ENCODE measurements at regions not wholly inside any gene's neighbourhood (a gene's known extent, or its start where the extent isn't known, plus 50 kb on each side); places are given as distances from the start of the nearest gene placed in this dataset.
"Not testable (repeated sequence)": the region's sequence is repeated elsewhere in the genome, so short reads cannot be mapped to it uniquely, and the experiment has no call there.

DNA sequence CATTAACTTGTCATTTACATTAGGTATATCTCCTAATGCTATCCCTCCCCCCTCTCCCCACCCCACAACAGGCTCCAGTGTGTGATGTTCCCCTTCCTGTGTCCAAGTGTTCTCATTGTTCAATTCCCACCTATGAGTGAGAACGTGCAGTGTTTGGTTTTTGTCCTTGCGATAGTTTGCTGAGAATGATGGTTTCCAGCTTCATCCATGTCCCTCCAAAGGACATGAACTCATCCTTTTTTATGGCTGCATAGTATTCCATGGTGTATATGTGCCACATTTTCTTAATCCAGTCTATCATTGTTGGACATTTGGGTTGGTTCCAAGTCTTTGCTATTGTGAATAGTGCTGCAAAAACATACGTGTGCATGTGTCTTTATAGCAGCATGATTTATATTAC is 60.7 kb upstream of the HOXC13 start:
- DNase-seq: not testable (repeated sequence)

DNA sequence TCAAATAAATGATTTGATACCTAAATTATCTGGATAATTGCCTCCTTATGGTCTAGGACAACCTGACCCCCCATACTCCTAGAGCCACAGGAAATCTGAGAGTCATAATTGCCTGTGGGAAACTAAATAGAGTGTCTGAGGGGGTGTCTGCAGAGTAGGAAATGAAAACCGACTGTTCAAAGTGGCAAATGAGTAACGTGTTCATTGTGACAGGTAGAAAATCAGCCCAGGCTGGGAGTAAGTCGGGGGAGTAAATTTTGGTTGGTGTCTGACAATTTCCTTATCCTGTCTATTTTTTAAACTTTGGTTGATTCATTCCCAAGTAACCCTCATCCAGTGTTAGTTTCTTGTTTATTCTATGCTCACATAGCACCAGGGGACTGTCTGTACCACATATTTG is 51.6 kb upstream of the HOXC13 start:
- DNase-seq: no peak

- no peak for DNase-seq
These were observed 50.8 kb upstream of the HOXC13 start for GRCh38 chr12:53887881-53888280.

Measured in RPMI8226 (cell line).